Activated B cell treated with CpG ODN at 0.5 μM for 24 hours (primary cell): ENCODE measurements at regions not wholly inside any gene's neighbourhood (a gene's known extent, or its start where the extent isn't known, plus 50 kb on each side); places are given as distances from the start of the nearest gene placed in this dataset.

Experiments used
- ATAC-seq: fragments of 200-7000 bp; cut with Tn5 transposase; one replicate; pipeline ENCODE4 v1.10.0; 2021; ENCODE audit warnings: low read depth, mild to moderate bottlenecking, moderate library complexity
- CTCF ChIA-PET: fragments of 350-600 bp; sonication (Branson Sonifier 250); formaldehyde crosslinking; loops from one replicate; lab custom pipeline; 2021; ENCODE audit warnings: antibody characterized with exemption; lab: Charles Lee
- POLR2A ChIA-PET: fragments of 350-600 bp; sonication (Branson Sonifier 250); formaldehyde crosslinking; loops from one replicate; lab custom pipeline; 2021; ENCODE audit warnings: antibody characterized with exemption; lab: Charles Lee
- DNase-seq: peaks from one replicate; pipeline ENCODE4 v3.0.0; 2022
- H3K27ac Mint-ChIP-seq: one replicate; pipeline ENCODE4 v1.8.0; 2020; ENCODE audit warnings: mixed read lengths
- H3K27me3 Mint-ChIP-seq: one replicate; pipeline ENCODE4 v1.8.0; 2021; ENCODE audit warnings: mixed read lengths
- H3K36me3 Mint-ChIP-seq: one replicate; pipeline ENCODE4 v1.8.0; 2021; ENCODE audit warnings: low read depth, mixed read lengths
- H3K4me1 Mint-ChIP-seq: one replicate; pipeline ENCODE4 v1.8.0; 2021; ENCODE audit warnings: mixed read lengths
- H3K4me3 Mint-ChIP-seq: one replicate; pipeline ENCODE4 v1.8.0; 2020; ENCODE audit warnings: mild to moderate bottlenecking, mixed read lengths
- H3K9me3 Mint-ChIP-seq: one replicate; pipeline ENCODE4 v1.8.0; 2020; ENCODE audit warnings: mixed read lengths
- CTCF ChIP-seq: fragments of 200-600 bp; IDR thresholded peaks from one replicate; pipeline ENCODE4 v1.8.0; 2022; ENCODE audit warnings: antibody characterized with exemption, mild to moderate bottlenecking
- intact Hi-C: fragments of 100-400 bp; cut with micrococcal nuclease; formaldehyde crosslinking; loops from one replicate; pipeline ENCODE4 v1.15.1; 2024

- intact Hi-C loops, result loop anchor here (10.0 kb wide), 1 partner anchor 63 kb away; no protein-coding TSS in a partner anchor
- no peak for TF ChIP-seq CTCF
- peaks cover 6% of the 10 kb centered on the region for H3K9me3 Mint-ChIP-seq
- no peaks in the 10 kb centered on the region for H3K4me1 Mint-ChIP-seq
- no peak overlapping the region for H3K4me3 Mint-ChIP-seq
- no peaks in the 10 kb centered on the region for H3K36me3 Mint-ChIP-seq
- ChIA-PET POLR2A (no interaction called here), CTCF (no interaction called here)
- no peaks in the 10 kb centered on the region for H3K27me3 Mint-ChIP-seq
- DNase-seq (no peak), ATAC-seq (no peak)
- no peak overlapping the region for H3K27ac Mint-ChIP-seq
These were observed 192.7 kb upstream of the KCNJ16 start for GRCh38 chr17:69882281-69882680.

- H3K9me3 Mint-ChIP-seq, result peaks cover 4% of the 10 kb centered on the region
- CTCF ChIA-PET, result no interaction called here
- ATAC-seq, result no peak
- no peak for TF ChIP-seq CTCF
- no peak overlapping the region for H3K27ac Mint-ChIP-seq
- intact Hi-C loops, result loop anchor here (10.0 kb wide), 1 partner anchor 62 kb away; no protein-coding TSS in a partner anchor
- H3K4me1 Mint-ChIP-seq, result no peaks in the 10 kb centered on the region
- POLR2A ChIA-PET, result no interaction called here
- no peaks in the 10 kb centered on the region for H3K36me3 Mint-ChIP-seq
- no peak for DNase-seq
- H3K27me3 Mint-ChIP-seq, result no peaks in the 10 kb centered on the region
- H3K4me3 Mint-ChIP-seq, result no peak overlapping the region
These were observed 191.9 kb upstream of the KCNJ16 start for GRCh38 chr17:69883120-69883519.

DNA sequence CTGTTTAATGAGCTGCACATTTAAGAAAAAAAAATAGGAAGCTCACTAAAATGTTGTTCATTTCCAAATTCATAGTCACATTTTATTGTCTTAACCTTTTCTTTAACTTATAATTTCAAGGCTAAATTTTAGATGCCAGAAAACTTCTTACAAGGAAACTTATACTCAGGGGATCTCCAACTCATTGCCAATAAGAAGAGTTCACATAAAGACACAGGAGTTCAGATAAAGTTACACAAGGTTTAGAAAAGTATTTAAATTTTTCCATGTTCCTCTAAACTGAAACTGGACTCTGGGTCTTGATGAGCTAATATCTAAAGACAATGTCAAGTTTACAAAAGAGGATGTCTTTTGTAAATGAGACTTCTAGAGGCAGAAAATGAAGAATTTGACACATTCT lies 190.7 kb upstream of the KCNJ16 start:
- H3K9me3 Mint-ChIP-seq, result no peaks in the 10 kb centered on the region
- POLR2A ChIA-PET, result no interaction called here
- DNase-seq (no peak), ATAC-seq (no peak)
- H3K4me3 Mint-ChIP-seq, result no peak overlapping the region
- H3K27ac Mint-ChIP-seq, result no peak overlapping the region
- no peaks in the 10 kb centered on the region for H3K36me3 Mint-ChIP-seq
- no peaks in the 10 kb centered on the region for H3K27me3 Mint-ChIP-seq
- CTCF ChIA-PET, result no interaction called here
- H3K4me1 Mint-ChIP-seq, result no peaks in the 10 kb centered on the region
- TF ChIP-seq CTCF, result no peak
- intact Hi-C loops, result loop anchor here (10.0 kb wide), 1 partner anchor 60 kb away; no protein-coding TSS in a partner anchor

DNA sequence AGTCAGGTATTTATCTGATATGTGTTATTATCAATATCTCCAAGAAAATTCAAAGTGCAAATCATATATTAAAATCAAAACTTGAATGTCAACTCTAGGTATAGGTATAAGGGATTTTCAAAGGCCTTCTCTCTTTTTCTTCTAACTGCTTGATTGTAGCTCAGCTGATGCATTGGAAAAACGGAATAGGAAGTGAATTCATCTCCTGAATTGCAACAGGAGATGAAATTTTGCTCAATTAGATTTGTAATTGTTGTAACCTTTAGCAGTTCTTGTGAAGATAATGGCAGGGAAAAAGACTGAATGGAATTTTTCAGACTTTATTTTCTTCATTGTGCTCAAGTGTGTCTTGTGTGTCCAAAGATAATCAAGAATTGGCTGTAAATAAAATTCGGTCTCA lies 190.2 kb upstream of the KCNJ16 start:
- Mint-ChIP-seq H3K4me1 (no peaks in the 10 kb centered on the region), H3K36me3 (no peaks in the 10 kb centered on the region), H3K4me3 (no peak overlapping the region), H3K9me3 (no peaks in the 10 kb centered on the region), H3K27ac (no peak overlapping the region), H3K27me3 (no peaks in the 10 kb centered on the region)
- ATAC-seq (no peak), DNase-seq (no peak)
- intact Hi-C loops, result loop anchor here (10.0 kb wide), 1 partner anchor 60 kb away; no protein-coding TSS in a partner anchor
- CTCF ChIA-PET, result no interaction called here
- POLR2A ChIA-PET, result no interaction called here
- no peak for TF ChIP-seq CTCF

GRCh38 chr17:69898601-69899000 lies 176.4 kb upstream of the KCNJ16 start:
- ChIA-PET CTCF (no interaction called here), POLR2A (no interaction called here)
- no peaks in the 10 kb centered on the region for H3K36me3 Mint-ChIP-seq
- DNase-seq, result no peak
- H3K27ac Mint-ChIP-seq, result no peak overlapping the region
- TF ChIP-seq CTCF, result no peak
- no peak for ATAC-seq
- H3K9me3 Mint-ChIP-seq, result no peaks in the 10 kb centered on the region
- H3K27me3 Mint-ChIP-seq, result no peaks in the 10 kb centered on the region
- no peaks in the 10 kb centered on the region for H3K4me1 Mint-ChIP-seq
- intact Hi-C loops, result no loop called here
- no peak overlapping the region for H3K4me3 Mint-ChIP-seq
